PFSK-1 (cell line): ENCODE measurements at regions not wholly inside any gene's neighbourhood (a gene's known extent, or its start where the extent isn't known, plus 50 kb on each side); places are given as distances from the start of the nearest gene placed in this dataset.

ENCODE experiments used
- POLR2AphosphoS5 ChIP-seq: IDR thresholded peaks from 2 replicates; pipeline ENCODE4 v1.6.1; 2012; ENCODE audit warnings: low read depth, mild to moderate bottlenecking, control low read depth, low read length, moderate library complexity
- SIN3A ChIP-seq: IDR thresholded peaks from 2 replicates; pipeline ENCODE4 v1.6.1; 2012; ENCODE audit warnings: mild to moderate bottlenecking, low read length, moderate library complexity, borderline replicate concordance; ENCODE audit not compliant: insufficient read depth

DNA sequence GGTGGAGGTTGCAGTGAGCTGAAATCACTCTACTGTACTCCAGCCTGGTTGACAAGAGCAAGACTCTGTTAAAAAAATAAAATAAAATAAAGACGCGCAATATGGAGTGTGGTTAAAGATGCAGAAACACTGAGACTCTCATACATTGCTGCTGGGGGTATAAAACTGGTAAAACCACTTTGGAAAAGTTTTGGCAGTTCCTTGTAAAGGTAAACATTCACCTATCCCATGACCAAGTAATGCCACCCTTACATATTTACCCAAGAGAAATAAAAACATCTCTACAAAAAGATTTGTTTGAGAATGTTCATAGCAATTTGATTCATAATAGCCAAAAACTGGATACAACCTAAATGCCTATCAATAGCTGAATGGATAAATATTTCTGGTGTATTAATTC, 398.5 kb downstream of the PDCD6IP start:
- TF ChIP-seq POLR2AphosphoS5 (no peak), SIN3A (no peak)
